ENCODE measurements at regions not wholly inside any gene's neighbourhood (a gene's known extent, or its start where the extent isn't known, plus 50 kb on each side); places are given as distances from the start of the nearest gene placed in this dataset.

DNA sequence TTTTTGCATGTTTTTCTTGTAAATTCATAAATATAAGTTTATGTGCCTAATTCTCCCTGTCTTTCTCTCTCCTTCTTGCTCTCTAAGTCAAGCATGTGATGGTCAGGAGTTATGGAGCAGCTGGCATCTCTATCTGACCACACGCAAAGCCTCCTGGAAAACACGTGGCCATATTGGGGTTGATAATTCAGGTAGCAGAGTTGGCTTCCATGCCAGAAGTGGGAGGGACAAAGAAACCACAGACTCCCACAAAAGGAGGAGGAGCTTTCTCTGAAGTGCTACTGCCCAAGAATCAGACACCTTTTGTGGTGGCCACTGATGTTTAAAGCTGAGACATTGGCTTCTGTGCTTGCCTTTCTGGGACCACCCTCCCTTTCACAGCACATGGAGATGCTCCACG is 517.6 kb upstream of the TMEM132C start:
- Histone ChIP-seq H3K36me3 (ENCODE audit: control insufficient read depth in 4 of 4, insufficient read depth in 4 of 4, low read length in 4 of 4) (no peaks in the 10 kb centered on the region), H3K4me3 (no peak overlapping the region), H3K9ac (ENCODE audit: insufficient read depth in 1 of 2, low read length in 2 of 2) (no peak overlapping the region), H3K27me3 (ENCODE audit: control insufficient read depth in 3 of 3, insufficient read depth in 3 of 3, low read length in 2 of 3) (no peaks in the 10 kb centered on the region), H3K4me1 (ENCODE audit: control insufficient read depth in 5 of 5, insufficient read depth in 5 of 5, low read length in 5 of 5) (no peaks in the 10 kb centered on the region), H3K27ac (ENCODE audit: low read depth in 1 of 2, low read length in 1 of 2) (no peak overlapping the region), H3K9me3 (ENCODE audit: control insufficient read depth in 4 of 4, insufficient read depth in 3 of 4, low read length in 3 of 4) (no peaks in the 10 kb centered on the region)
- 79 to 80% methylated on average over 3 of the region's 3 CpGs for WGBS, 2 donors
- ATAC-seq (ENCODE audit: insufficient read depth, low FRiP score), result no peak
- TF ChIP-seq, protein P1, sequence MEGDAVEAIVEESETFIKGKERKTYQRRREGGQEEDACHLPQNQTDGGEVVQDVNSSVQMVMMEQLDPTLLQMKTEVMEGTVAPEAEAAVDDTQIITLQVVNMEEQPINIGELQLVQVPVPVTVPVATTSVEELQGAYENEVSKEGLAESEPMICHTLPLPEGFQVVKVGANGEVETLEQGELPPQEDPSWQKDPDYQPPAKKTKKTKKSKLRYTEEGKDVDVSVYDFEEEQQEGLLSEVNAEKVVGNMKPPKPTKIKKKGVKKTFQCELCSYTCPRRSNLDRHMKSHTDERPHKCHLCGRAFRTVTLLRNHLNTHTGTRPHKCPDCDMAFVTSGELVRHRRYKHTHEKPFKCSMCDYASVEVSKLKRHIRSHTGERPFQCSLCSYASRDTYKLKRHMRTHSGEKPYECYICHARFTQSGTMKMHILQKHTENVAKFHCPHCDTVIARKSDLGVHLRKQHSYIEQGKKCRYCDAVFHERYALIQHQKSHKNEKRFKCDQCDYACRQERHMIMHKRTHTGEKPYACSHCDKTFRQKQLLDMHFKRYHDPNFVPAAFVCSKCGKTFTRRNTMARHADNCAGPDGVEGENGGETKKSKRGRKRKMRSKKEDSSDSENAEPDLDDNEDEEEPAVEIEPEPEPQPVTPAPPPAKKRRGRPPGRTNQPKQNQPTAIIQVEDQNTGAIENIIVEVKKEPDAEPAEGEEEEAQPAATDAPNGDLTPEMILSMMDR (IDR thresholded peaks at IDR 0.05; ENCODE audit: control extremely low read depth, extremely low read depth), result no peak
- no peak for DNase-seq

DNA sequence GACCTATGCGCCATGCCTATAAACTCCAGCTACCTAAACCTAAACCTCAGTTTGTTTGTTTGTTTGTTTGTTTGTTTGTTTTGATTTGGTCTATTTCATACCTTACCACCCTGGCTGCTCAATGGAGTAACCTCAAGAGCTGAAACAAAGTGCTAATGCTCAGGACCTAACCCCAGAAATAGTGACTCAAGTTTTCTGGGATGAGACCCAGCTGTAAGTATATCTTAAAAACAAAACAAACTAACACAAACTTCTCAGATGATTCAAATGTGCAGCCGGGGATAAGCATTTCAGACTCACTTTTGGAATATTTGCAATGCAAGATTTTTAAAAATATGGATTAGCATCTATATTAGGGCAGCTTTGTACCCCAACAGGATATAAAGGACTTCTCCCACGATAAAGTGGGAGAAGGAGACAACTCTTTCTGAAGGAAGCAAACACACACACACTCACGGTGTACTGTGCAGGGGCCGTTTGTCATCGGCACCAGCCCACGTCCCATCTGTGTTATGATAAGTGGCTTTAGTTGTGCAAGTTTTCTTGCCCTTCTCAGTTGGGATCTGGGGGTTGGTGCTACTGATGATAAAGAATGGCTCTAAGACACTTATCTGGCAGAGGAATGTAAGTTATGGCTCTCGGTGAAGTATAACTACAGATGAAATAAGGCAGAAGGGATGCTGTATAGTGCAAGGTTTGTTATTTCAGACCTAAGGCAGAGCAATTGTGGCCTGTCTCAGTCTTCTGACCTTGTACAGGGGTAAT is 516.7 kb upstream of the TMEM132C start:
- H3K9ac ChIP-seq (ENCODE audit: insufficient read depth in 1 of 2, low read length in 2 of 2), result no peak overlapping the region
- 63 to 70% methylated on average over 8 of the region's 8 CpGs for WGBS, 2 donors
- no peak overlapping the region for H3K4me3 ChIP-seq
- no peaks in the 10 kb centered on the region for H3K4me1 ChIP-seq (ENCODE audit: control insufficient read depth in 5 of 5, insufficient read depth in 5 of 5, low read length in 5 of 5)
- H3K27me3 ChIP-seq (ENCODE audit: control insufficient read depth in 3 of 3, insufficient read depth in 3 of 3, low read length in 2 of 3), result no peaks in the 10 kb centered on the region
- TF ChIP-seq, protein P1 (IDR thresholded peaks at IDR 0.05; ENCODE audit: control extremely low read depth, extremely low read depth), result no peak
- ATAC-seq (ENCODE audit: insufficient read depth, low FRiP score) (no peak), DNase-seq (no peak)
- H3K9me3 ChIP-seq (ENCODE audit: control insufficient read depth in 4 of 4, insufficient read depth in 3 of 4, low read length in 3 of 4), result no peaks in the 10 kb centered on the region
- H3K36me3 ChIP-seq (ENCODE audit: control insufficient read depth in 4 of 4, insufficient read depth in 4 of 4, low read length in 4 of 4), result no peaks in the 10 kb centered on the region
- no peak overlapping the region for H3K27ac ChIP-seq (ENCODE audit: low read depth in 1 of 2, low read length in 1 of 2)

DNA sequence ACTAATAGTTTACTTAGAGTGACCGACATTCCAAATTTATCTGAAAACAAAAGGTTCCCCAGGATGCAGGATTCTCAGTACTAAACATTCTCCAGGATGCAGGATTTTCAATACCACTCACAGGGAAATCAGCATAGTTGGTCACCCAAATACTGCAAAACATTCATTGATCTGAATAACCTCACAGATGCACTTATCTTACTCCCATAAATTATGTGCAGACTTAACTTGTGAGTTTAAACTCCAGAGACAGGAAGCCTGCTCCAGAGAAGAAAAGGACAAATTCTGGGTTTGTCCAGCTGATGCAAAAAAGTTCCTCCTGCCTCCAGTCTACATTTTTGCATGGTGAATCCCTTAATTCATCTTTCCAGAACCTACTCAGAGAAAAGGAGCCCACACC is 514.2 kb upstream of the TMEM132C start:
- no peak for ATAC-seq (ENCODE audit: insufficient read depth, low FRiP score)
- whole genome bisulfite sequencing, 2 donors, result 62 to 81% methylated on average over 1 of the region's 1 CpG
- TF ChIP-seq, protein P1 (IDR thresholded peaks at IDR 0.05; ENCODE audit: control extremely low read depth, extremely low read depth), result no peak

DNA sequence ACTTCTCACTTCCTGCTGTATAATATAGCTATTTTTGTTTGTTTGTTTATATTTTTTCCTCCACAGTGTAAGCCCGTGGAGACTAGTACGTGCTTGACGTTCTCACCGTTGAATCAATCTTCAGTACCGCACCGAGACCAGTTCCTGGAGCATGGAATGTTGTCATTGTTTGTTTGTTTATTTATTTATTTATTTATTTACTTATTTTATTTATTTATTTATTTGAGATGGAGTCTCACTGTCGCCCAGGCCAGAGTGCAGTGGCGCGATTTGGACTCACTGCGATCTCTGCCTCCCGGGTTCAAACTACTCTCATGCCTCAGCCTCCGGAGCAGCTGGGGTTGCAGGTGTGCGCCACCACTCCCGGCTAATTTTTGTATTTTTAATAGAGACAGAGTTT is 506.6 kb upstream of the TMEM132C start:
- Histone ChIP-seq H3K9me3 (ENCODE audit: control insufficient read depth in 4 of 4, insufficient read depth in 3 of 4, low read length in 3 of 4) (peaks cover 0 to 7% (median under 1%) of the 10 kb centered on the region in 4 donors), H3K9ac (ENCODE audit: insufficient read depth in 1 of 2, low read length in 2 of 2) (no peak overlapping the region), H3K27me3 (ENCODE audit: control insufficient read depth in 3 of 3, insufficient read depth in 3 of 3, low read length in 2 of 3) (no peaks in the 10 kb centered on the region), H3K27ac (ENCODE audit: low read depth in 1 of 2, low read length in 1 of 2) (no peak overlapping the region), H3K4me1 (ENCODE audit: control insufficient read depth in 5 of 5, insufficient read depth in 5 of 5, low read length in 5 of 5) (no peaks in the 10 kb centered on the region), H3K36me3 (ENCODE audit: control insufficient read depth in 4 of 4, insufficient read depth in 4 of 4, low read length in 4 of 4) (no peaks in the 10 kb centered on the region), H3K4me3 (no peak overlapping the region)
- TF ChIP-seq, protein P1 (IDR thresholded peaks at IDR 0.05; ENCODE audit: control extremely low read depth, extremely low read depth), result no peak
- ATAC-seq (ENCODE audit: insufficient read depth, low FRiP score), result no peak
- WGBS, 2 donors, result 95 to 98% methylated on average over 14 of the region's 14 CpGs
- no peak for DNase-seq

More for the DNA sequence above, 514.2 kb upstream of the TMEM132C start:
- H3K36me3 ChIP-seq (ENCODE audit: control insufficient read depth in 4 of 4, insufficient read depth in 4 of 4, low read length in 4 of 4), result no peaks in the 10 kb centered on the region
- H3K9me3 ChIP-seq (ENCODE audit: control insufficient read depth in 4 of 4, insufficient read depth in 3 of 4, low read length in 3 of 4), result no peaks in the 10 kb centered on the region
- H3K9ac ChIP-seq (ENCODE audit: insufficient read depth in 1 of 2, low read length in 2 of 2), result no peak overlapping the region
- H3K4me1 ChIP-seq (ENCODE audit: control insufficient read depth in 5 of 5, insufficient read depth in 5 of 5, low read length in 5 of 5), result no peaks in the 10 kb centered on the region
- H3K4me3 ChIP-seq, result no peak overlapping the region
- no peak for DNase-seq
- no peak overlapping the region for H3K27ac ChIP-seq (ENCODE audit: low read depth in 1 of 2, low read length in 1 of 2)
- H3K27me3 ChIP-seq (ENCODE audit: control insufficient read depth in 3 of 3, insufficient read depth in 3 of 3, low read length in 2 of 3), result no peaks in the 10 kb centered on the region
